Chondrocyte (in vitro differentiated cells): ENCODE measurements at regions not wholly inside any gene's neighbourhood (a gene's known extent, or its start where the extent isn't known, plus 50 kb on each side); places are given as distances from the start of the nearest gene placed in this dataset.

Experiments used
- DNase-seq: peaks from one replicate; pipeline ENCODE4 v3.0.0; 2021; ENCODE audit warnings: mixed read lengths, low spot score
- H3K27ac Mint-ChIP-seq: one replicate; pipeline ENCODE4 v1.8.0; 2021; ENCODE audit warnings: mild to moderate bottlenecking, moderate library complexity, mixed read lengths; ENCODE audit not compliant: unreplicated experiment
- H3K27me3 Mint-ChIP-seq: 2 replicates; pipeline ENCODE4 v1.8.0; 2021; ENCODE audit warnings: low read depth, mixed read lengths
- H3K36me3 Mint-ChIP-seq: 2 replicates; pipeline ENCODE4 v1.8.0; 2021; ENCODE audit warnings: low read depth, mixed read lengths
- H3K4me1 Mint-ChIP-seq: 2 replicates; pipeline ENCODE4 v1.8.0; 2021; ENCODE audit warnings: low read depth, mild to moderate bottlenecking, mixed read lengths
- H3K4me3 Mint-ChIP-seq: one replicate; pipeline ENCODE4 v1.8.0; 2021; ENCODE audit warnings: mild to moderate bottlenecking, moderate library complexity, mixed read lengths; ENCODE audit not compliant: unreplicated experiment
- H3K9me3 Mint-ChIP-seq: 2 replicates; pipeline ENCODE4 v1.8.0; 2021; ENCODE audit warnings: low read depth, mixed read lengths
- CTCF ChIP-seq: fragments of 200-600 bp; sonication (generic); IDR thresholded peaks from 2 replicates; pipeline ENCODE4 v1.5.0; 2021; ENCODE audit warnings: antibody characterized with exemption, mild to moderate bottlenecking, moderate library complexity

GRCh38 chr10:33410860-33411234 is 76.4 kb upstream of the NRP1 start:
- Mint-ChIP-seq H3K27me3 (no peaks in the 10 kb centered on the region), H3K36me3 (no peaks in the 10 kb centered on the region)

DNA sequence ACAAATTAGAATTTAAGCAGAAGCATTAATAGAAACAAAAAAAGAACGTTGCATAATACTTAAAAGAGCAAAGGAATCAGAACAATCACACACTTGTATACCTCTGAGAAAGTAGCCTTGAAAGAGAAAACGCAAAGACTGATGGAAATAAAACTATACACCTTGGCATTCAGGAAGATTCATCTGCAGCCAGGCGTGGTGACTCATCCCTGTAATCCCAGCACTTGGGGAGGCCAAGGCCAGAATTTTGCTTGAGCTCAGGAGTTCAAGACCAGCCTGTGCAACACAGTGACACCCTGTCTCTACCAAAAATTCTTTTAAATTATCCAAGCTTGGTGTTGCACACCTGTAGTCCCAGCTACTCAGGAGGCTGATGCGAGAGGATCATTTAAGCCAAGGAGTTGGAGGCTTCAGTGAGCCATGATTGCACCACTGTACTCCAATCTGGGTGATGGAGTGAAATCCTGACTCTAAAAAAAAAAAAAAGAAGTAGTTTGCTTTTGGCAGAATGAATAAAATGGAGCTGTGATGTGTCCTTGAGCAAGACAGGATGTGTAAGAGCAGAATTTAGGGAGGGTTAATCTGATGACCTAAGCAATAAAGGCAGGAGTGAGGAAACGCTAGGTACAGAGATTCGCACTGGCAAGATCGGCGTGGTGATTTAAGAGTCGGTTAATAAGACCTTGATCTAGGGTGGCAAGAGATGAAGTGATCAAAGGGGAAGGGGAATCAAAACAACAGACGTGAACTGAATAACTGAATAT is 75.8 kb upstream of the NRP1 start:
- TF ChIP-seq CTCF = no peak
- no peak for DNase-seq
- no peak overlapping the region for H3K27ac Mint-ChIP-seq
- H3K4me1 Mint-ChIP-seq = peaks cover 21% of the 10 kb centered on the region
- no peaks in the 10 kb centered on the region for H3K36me3 Mint-ChIP-seq
- no peaks in the 10 kb centered on the region for H3K9me3 Mint-ChIP-seq
- H3K4me3 Mint-ChIP-seq = no peak overlapping the region
- no peaks in the 10 kb centered on the region for H3K27me3 Mint-ChIP-seq

More at GRCh38 chr10:33410860-33411234, 76.4 kb upstream of the NRP1 start:
- no peak overlapping the region for H3K4me3 Mint-ChIP-seq
- no peak for TF ChIP-seq CTCF
- H3K4me1 Mint-ChIP-seq = peaks cover 25% of the 10 kb centered on the region
- no peak overlapping the region for H3K27ac Mint-ChIP-seq
- no peak for DNase-seq
- H3K9me3 Mint-ChIP-seq = no peaks in the 10 kb centered on the region

GRCh38 chr10:33406596-33406995 is 72.1 kb upstream of the NRP1 start:
- Mint-ChIP-seq H3K27me3 (no peaks in the 10 kb centered on the region), H3K4me3 (no peak overlapping the region), H3K4me1 (no peaks in the 10 kb centered on the region), H3K36me3 (no peaks in the 10 kb centered on the region), H3K27ac (no peak overlapping the region), H3K9me3 (no peaks in the 10 kb centered on the region)
- no peak for DNase-seq
- TF ChIP-seq CTCF = no peak

GRCh38 chr10:33402220-33403073 is 68.0 kb upstream of the NRP1 start:
- no peak overlapping the region for H3K4me3 Mint-ChIP-seq
- no peaks in the 10 kb centered on the region for H3K4me1 Mint-ChIP-seq
- H3K27ac Mint-ChIP-seq = no peak overlapping the region
- no peak for DNase-seq
- no peak for TF ChIP-seq CTCF
- no peaks in the 10 kb centered on the region for H3K36me3 Mint-ChIP-seq
- H3K27me3 Mint-ChIP-seq = no peaks in the 10 kb centered on the region
- peaks cover 7% of the 10 kb centered on the region for H3K9me3 Mint-ChIP-seq

DNA sequence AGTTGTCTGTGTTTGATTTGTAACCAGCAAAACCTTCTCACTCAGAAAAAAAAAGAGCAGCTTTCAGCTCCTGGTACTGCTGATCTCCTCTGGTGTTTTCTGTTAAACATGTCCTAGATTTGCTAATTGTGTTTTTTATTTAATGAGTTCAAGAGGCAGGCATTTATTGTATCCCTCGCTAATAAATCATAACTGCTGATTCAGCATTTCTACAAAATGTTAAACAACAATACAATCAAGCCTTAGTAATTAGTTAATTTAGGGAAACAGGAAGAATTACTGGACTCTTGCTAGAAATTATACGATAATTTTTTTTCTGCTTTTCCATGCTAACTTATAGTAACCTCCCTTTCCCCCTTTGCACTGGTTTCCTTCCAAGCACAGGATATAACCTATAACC is 66.8 kb upstream of the NRP1 start:
- H3K36me3 Mint-ChIP-seq = peaks cover 8% of the 10 kb centered on the region
- H3K27ac Mint-ChIP-seq = no peak overlapping the region
- no peaks in the 10 kb centered on the region for H3K4me1 Mint-ChIP-seq
- H3K9me3 Mint-ChIP-seq = peaks cover 18% of the 10 kb centered on the region
- no peaks in the 10 kb centered on the region for H3K27me3 Mint-ChIP-seq
- no peak for DNase-seq
- no peak for TF ChIP-seq CTCF
- no peak overlapping the region for H3K4me3 Mint-ChIP-seq
